SH-SY5Y (cell line): ENCODE measurements at regions not wholly inside any gene's neighbourhood (a gene's known extent, or its start where the extent isn't known, plus 50 kb on each side); places are given as distances from the start of the nearest gene placed in this dataset.

Experiments
- GATA2 ChIP-seq: IDR thresholded peaks from 2 replicates; pipeline ENCODE4 v1.6.1; 2011; ENCODE audit warnings: mild to moderate bottlenecking, low read depth, low read length
- GATA3 ChIP-seq: IDR thresholded peaks from 2 replicates; pipeline ENCODE4 v1.6.1; 2011; ENCODE audit warnings: low read depth, mild to moderate bottlenecking, low read length, moderate library complexity

- no peak for TF ChIP-seq GATA2
- TF ChIP-seq GATA3: no peak
Observed at GRCh38 chr1:56197946-56198345, 381.4 kb downstream of the PLPP3 start.
